G401 (cell line): ENCODE measurements at regions not wholly inside any gene's neighbourhood (a gene's known extent, or its start where the extent isn't known, plus 50 kb on each side); places are given as distances from the start of the nearest gene placed in this dataset.

Experiments
- DNase-seq: peaks from one replicate; pipeline ENCODE4 v3.0.0-alpha.2; 2015; ENCODE audit warnings: low spot score
- in situ Hi-C: cut with HindIII; loops from 2 replicates; pipeline ENCODE4 v1.10.0; 2016; ENCODE audit warnings: low sequenced_read_pairs, mixed read lengths

DNA sequence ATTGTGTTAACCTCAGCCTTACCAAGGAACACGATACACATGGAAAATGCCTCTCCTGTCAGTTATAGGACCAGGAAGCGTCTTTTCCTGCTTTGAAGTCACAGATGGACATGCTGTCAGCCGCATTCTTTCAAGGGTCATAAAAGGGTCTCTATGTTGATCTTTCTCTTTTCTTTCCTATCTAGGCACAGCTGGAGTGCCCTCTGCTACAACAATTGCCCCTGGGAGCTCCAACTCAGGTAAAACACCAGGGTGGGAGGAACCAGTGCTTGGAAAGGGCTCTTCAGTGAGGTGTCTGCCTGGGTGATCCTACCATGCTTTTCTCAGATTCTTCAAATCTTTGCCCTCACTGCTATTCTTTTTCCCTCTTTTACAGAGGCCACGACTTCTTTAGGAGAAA, 157.4 kb upstream of the CNTN1 start:
- no peak for DNase-seq
- in situ Hi-C loops = no loop called here

DNA sequence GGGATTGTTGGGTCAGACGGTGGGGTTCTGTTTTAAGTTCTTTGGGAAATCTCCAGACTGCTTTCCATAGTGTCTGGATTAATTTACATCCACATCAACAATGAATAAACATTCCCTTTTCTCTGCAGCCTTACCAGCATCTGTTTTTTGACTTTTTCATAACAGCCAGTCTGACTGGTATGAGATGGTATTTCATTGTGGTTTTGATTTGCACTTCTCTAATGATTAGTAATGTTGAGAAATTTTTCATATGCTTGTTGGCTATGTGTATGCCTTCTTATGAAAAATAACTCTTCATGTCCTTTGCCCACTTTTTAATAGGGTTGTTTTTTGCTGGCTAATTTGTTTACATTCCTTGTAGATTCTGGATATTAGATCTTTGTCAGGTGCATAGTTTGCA, 140.8 kb upstream of the CNTN1 start:
- in situ Hi-C loops = no loop called here
- no peak for DNase-seq

DNA sequence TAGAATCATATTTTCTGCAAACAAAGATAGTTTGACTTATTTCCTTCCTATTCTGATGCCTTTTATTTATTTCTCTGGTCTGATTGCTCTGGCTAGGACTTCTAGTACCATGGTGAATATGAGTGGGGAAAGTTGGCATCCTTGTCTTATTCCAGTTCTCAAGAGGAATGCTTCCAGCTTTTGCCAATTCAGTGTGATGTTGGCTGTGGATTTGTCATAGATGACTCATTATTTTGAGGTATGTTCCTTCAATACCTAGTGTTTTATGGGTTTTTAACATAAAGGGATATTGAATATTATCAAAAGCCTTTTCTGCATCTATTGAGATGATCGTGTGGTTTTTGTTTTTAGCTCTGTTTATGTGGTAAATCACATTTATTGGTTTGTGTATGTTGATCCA, 139.4 kb upstream of the CNTN1 start:
- no peak for DNase-seq
- in situ Hi-C loops = no loop called here

DNA sequence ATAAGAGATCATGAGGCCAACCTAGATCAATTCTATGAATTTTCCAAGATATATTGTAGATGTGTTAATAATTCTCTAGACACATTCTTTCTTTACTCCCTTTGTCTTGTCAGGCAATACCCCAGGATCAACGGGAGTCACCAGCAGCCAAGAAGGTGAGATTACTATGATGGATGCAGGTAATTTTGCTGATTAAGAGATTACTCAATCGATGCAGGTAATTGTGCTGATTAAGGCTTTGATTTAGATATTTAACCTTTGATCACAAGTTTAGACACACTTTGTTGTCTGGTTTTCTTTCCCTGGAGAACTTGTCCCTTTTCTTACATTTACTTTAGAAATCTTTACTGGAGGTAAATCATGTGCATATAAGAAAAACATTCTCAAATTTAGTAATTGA, 134.3 kb upstream of the CNTN1 start:
- DNase-seq = no peak
- in situ Hi-C loops = no loop called here

DNA sequence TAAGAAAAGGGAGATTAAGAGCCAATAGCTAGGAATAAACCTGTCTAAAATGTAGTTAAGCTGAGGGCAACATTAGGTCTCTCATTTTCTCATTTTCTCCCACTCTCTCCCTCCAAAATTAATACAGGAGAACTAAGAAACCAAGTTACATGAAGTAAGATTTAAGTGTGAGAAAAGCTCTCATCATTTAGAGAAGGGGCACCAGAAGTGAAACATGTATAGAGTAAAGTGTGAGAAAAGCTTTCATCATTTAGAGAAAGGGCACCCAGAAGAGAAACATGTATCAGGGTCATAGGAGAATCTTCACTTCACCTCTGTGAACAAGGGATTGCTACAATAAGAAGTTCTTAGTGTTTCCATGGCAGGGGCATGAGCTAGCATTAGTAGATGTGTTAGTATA, 132.4 kb upstream of the CNTN1 start:
- no peak for DNase-seq

DNA sequence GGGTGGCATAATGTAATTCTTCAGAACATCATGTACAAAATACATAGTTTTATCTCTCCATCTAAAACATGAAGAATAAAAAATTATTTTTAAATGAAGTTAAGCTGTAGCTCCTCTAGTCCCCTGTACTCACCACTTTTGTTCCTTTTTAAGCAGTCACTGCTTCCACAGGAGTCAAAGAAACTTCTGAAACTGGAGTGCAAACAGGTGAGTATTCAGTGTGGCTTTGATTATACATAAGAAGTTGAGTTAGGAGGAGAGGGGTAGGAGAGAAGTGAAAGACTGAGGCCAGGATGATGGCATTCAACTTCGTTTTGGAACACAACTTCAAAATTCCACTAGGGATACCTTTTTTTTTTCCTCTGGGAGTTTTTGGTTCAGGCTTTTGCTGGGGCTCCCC, 131.4 kb upstream of the CNTN1 start:
- in situ Hi-C loops = no loop called here
- DNase-seq = no peak

More for the DNA sequence above, 132.4 kb upstream of the CNTN1 start:
- in situ Hi-C loops = no loop called here

DNA sequence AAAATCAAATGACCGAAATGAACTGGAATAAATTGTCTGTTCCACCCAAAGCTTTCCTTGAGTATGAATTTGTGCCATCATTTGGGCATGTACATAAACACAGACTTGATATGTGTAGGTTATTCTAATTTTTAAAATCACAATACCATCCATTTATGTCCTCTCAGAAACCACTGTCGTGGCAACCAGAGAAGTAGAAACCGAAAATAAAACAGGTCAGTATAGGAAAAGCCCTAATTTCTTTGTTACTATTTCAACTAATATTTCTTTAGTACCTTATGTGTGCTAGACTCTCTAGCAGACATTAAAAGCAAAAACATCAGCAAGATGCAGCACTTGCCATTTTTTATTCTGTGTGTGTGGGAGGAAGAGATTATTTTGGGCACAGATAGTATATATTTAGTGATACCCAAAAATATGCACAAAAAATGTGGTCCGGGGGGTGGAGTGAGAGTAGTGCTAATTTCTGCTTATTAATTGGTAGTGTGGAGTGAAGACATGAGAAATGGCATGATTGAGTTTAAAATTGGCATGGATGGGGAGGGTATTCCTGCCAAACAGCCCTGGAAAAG, 130.8 kb upstream of the CNTN1 start:
- in situ Hi-C loops = no loop called here
- no peak for DNase-seq

DNA sequence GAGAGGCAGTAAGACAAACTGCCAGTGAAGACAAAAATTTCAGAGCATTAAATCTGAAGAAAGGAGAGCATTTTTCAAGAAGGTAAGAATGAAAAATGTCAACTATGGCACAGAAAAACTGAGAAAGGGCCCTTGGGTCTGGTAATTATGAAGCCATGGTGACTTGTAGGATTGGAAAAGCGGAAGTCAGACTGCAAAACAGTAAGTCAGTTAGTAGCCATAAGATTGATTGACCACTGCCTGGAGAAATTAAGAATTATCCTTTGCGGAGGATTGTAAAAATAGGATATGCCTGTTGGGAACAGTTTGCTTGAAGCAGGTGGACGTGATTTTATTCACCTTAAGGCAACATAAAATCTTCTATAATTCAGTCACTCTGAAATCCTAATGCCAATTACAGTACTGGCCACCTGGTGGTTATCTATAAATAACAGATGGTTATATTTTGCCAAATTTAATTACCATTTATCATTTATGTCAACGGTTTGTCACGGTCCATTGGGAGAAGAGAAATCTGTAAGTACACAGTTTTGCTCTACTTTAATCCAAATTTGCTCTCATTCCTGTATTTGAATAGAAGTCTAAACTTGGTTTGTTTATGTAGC, 127.1 kb upstream of the CNTN1 start:
- in situ Hi-C loops = no loop called here
- DNase-seq = no peak

DNA sequence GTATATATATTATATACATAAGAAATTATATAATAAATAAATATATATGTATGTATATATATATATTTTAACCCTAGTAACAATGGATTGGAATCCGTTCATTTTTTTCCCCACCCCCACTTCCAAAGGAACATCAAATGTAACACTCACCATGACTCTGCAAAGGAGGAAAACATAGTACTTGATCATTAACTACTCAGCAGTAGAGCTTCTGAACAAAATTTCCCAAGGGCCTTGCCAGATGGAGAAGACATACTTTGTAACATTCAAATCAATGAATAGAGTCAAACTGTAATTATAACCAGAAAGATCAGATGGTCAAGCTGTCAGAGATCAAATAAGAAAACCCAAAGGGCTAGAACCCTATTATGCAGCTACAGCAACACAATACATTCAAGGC, 126.0 kb upstream of the CNTN1 start:
- in situ Hi-C loops = no loop called here
- DNase-seq = peak; percentile 14

DNA sequence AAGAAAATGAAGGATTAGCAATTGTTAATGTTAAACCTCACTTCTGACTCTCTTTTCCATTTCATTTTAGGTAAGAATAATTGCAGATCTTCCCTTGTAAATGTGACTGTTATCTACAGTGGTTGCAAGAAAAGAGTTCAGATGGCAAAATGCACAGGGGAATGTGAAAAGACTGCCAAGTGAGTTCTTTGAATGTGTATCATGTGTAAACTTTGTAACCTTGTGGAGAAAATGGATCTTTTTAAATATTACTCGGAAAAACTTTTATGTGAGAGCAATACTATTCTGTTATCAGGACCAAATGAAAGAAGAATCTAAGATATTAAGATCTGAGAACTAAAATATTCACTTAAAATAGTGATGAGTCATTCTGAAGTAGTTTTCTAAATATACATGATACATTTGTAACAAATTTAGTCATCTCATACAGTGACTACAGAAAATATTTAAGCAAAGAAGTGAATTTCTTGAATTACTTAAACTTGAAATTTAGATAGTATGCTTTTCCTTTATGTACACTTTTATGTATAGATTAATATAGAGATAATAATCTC, 122.5 kb upstream of the CNTN1 start:
- DNase-seq = no peak
- in situ Hi-C loops = no loop called here

DNA sequence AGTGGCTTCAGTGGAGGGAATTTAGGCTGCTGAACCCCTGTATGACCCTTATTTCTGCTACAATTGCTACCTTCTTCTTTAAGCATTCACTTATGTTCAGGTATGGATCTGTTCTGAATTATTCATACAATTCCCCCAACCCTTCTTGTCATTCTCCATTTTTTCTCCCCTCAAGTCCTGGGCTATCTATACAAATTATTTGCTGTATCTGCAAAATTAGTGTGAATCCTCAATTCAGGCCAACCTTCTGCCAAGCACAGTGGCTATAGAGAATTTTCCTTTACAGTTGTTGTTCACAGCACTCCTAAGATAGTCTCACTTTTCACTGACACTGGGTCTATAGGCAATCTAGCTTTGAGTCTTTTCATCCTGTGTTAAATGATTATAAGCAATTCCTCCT, 119.2 kb upstream of the CNTN1 start:
- in situ Hi-C loops = no loop called here
- DNase-seq = no peak

DNA sequence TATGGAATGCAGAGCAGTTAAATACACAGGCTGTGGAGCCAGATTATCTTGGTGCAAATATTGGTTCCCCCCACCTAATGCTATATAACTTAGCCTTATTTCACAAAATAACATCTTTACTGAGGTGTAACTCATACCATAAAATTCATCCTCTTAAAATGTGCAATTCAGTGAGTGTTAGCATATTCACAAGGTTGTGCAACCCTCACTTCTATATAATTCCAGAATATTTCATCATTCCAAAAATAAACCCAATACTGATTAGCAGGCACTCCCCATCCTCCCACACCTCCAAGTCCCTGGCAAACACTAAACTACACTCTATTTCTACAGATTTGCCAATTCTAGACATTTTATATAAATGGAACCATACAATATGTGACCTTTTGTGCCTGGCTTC, 116.3 kb upstream of the CNTN1 start:
- in situ Hi-C loops = no loop called here

DNA sequence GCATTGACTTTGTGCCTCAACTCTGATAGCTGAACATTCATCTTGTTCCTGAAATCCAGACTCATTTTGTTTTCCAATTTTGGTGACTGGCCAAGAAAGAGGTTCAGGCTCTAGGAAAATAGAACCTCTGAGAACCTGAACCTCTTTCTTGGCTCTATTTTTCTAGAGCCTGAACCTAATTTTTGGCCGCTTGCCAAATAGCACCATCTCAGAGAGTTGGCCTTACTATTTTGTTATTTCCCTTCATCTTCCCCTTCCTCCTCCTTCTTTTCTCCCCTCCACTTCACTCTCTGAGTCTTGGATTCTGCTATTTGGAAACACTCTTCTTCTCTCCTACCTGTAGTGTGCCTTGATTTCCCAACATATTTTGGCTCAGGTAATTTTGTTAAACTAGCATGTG, 114.4 kb upstream of the CNTN1 start:
- in situ Hi-C loops = no loop called here
- DNase-seq = no peak

More for the DNA sequence above, 116.3 kb upstream of the CNTN1 start:
- DNase-seq = no peak

DNA sequence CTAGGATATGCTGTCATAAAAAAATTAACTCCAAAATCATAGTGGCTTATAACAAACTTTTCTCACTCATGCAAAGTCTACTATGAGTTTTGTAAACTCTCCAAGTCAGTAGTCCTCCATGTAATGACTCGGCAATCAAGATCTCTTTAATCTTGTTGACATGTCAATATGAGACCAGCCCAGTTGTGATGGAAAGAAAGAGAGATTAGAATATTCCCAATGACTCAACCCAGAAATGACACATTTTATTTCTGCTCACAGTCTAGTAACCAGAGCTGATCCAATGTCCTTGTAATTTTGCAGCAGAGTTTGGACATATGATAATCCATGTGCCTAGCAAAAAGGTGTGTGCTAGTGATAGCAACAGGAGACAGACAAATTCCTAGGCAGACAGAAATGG, 112.6 kb upstream of the CNTN1 start:
- in situ Hi-C loops = no loop called here
- DNase-seq = no peak

DNA sequence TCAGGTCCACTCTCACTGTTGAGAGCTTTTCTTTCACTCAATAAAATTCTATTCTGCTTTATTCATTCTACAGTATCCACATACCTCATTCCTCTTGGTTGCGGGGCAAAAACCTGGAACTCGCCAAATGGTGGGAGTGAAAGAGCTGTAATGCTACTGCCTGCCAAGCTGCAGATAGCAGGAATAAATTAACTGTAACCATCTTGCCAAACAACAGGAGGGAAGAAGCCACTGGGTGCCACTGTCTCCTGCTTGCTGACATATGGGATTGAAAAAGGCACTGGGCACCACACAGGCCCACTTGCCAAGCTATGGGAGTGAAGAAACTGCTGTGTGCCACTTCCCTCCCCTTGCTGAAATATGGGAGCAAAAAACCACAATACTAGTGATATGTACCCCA, 111.9 kb upstream of the CNTN1 start:
- in situ Hi-C loops = no loop called here
- DNase-seq = no peak

DNA sequence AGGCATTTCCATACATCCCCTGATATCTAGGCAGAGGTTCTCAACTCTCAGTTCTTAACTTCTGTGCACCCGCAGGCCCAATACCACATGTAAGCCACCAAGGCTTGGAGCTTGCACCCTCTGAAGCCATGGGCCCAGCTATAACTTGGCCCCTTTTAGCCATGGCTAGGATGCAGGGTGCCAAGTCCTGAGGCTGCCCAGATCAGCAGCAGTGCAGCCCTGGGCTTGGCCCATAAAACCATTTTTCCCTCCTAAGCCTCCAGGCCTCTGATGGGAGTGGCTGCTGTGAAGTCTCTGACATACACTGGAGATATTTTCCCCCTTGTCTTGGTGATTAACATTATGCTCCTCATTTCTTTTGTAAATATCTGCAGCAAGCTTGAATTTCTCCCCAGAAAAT, 110.3 kb upstream of the CNTN1 start:
- in situ Hi-C loops = no loop called here
- no peak for DNase-seq

DNA sequence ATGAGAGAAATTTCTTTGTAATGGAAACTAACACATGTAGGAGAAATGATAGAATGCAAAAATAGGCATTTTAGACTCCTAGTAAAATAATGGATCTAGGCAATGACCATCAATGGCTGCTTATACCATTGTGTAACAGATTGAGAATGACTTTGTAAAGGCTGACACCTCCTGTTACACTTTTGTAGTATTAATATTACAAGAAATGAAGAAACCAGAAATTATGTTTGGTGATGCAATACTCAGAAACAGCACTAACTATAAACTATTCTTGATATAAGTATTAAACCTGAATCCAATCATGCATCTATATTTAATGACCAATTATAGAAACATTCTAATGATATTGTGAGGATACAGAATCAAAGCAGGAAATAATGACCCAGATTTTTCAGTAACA, 108.5 kb upstream of the CNTN1 start:
- in situ Hi-C loops = no loop called here

DNA sequence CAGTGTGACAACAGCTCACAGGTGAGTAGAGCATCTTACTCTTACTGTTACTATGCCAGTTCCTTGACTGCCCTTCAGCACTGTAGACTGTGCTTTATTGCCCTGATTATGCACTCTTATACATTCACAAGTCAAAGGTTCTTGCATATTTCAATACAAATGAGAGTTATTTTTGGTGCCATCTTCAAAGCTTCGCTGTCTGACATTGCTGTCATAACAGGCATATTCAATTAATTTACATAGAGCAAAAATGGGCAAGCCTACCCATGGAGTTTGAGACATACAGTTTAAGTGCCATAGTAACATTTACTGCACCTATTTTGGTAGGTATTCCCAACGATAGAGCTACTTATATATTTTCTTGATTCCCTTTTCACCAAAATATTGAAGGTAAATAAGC, 107.5 kb upstream of the CNTN1 start:
- no peak for DNase-seq
- in situ Hi-C loops = no loop called here

More for the DNA sequence above, 108.5 kb upstream of the CNTN1 start:
- DNase-seq = no peak

DNA sequence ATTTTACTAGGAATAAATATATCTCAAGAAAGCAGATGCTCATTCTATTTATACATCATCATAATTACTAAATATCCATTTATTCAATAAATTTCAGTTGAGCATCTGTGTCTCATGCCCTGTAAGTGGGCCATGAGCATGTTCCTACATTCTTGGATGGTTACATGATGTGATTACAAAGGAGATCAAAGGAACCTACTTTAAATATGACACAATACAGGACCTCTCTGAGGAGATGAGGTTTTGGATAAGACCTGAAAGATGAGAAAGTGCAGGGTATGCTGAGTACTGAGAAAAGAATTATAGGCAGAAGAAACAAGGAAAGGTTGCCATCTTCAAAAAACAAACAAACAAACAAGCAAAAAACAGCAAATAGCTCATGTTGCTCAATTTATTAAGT, 105.4 kb upstream of the CNTN1 start:
- no peak for DNase-seq
- in situ Hi-C loops = no loop called here

DNA sequence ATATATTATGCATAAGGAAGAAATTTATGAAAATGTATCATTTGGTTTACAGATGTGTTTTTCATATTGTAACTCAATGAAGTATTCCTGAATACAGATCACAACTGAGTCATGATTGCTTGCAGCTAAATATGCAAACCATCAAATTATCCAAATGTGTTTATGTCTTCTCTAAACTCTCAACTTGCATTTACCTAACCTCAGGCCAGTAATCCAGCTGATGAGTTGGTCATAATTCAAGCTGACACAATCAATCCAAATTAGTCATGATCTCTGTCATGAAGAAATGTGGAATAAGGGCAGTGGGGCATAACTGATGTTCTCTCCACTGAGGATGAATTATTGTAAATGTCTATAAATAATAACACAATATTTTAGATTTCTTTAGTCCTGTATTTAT, 104.8 kb upstream of the CNTN1 start:
- in situ Hi-C loops = no loop called here
- DNase-seq = no peak

DNA sequence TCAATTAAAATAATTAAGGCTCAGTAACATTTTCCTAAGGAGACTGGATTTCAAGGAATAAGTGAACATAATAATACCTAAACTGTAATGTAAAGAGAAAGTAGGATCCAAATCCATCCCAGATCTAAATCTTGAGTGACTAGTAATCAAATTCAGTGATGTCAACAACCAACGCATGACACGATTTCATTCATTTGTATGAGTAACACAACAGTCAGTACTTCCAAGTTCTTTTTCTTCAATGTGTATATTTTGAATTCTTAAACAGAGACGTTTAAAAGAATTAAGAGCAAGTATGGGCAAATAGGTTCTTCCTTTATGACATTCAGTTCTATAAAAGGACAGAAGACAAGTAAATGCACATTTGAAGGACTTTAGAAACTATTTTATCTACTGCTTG, 104.3 kb upstream of the CNTN1 start:
- in situ Hi-C loops = no loop called here
- no peak for DNase-seq
